ENCODE measurements at regions not wholly inside any gene's neighbourhood (a gene's known extent, or its start where the extent isn't known, plus 50 kb on each side); places are given as distances from the start of the nearest gene placed in this dataset.

- DNase-seq (no peak), ATAC-seq (ENCODE audit: poor library complexity) (no peak)
- H3K27me3 Mint-ChIP-seq: peaks cover 5% of the 10 kb centered on the region
- no peak overlapping the region for H3K4me3 Mint-ChIP-seq
- H3K36me3 Mint-ChIP-seq (ENCODE audit: low read depth): no peaks in the 10 kb centered on the region
- Histone ChIP-seq H3K9me3 (ENCODE audit: control insufficient read depth in 1 of 2, insufficient read depth in 1 of 2, low read length in 2 of 2) (no peaks in the 10 kb centered on the region), H3K27ac (ENCODE audit: low read depth in 1 of 2, low read length in 2 of 2) (no peak overlapping the region), H3K27me3 (ENCODE audit: control insufficient read depth in 1 of 2, insufficient read depth in 2 of 2, low read length in 2 of 2) (no peaks in the 10 kb centered on the region), H3K4me3 (ENCODE audit: low read length) (no peak overlapping the region), H3K4me1 (ENCODE audit: insufficient read depth, low read length) (no peaks in the 10 kb centered on the region), H3K36me3 (ENCODE audit: insufficient read depth, low read length) (no peaks in the 10 kb centered on the region)
- H3K27ac Mint-ChIP-seq: no peak overlapping the region
- TF ChIP-seq CTCF (IDR thresholded peaks at IDR 0.05): no peak
- H3K9me3 Mint-ChIP-seq: no peaks in the 10 kb centered on the region
- H3K4me1 Mint-ChIP-seq (ENCODE audit: low read depth): no peaks in the 10 kb centered on the region
- CTCF ChIA-PET: no interaction called here
- POLR2A ChIA-PET: no interaction called here
- intact Hi-C loops (cut with DNase I, micrococcal nuclease): no loop called here
These were observed 225.2 kb downstream of the ETNK1 start for GRCh38 chr12:22850185-22850584.

GRCh38 chr12:22851532-22851931 lies 226.6 kb downstream of the ETNK1 start:
- no peaks in the 10 kb centered on the region for H3K9me3 Mint-ChIP-seq
- H3K27ac Mint-ChIP-seq: no peak overlapping the region
- H3K36me3 ChIP-seq (ENCODE audit: insufficient read depth, low read length): no peaks in the 10 kb centered on the region
- no peak overlapping the region for H3K27ac ChIP-seq (ENCODE audit: low read depth in 1 of 2, low read length in 2 of 2)
- no peaks in the 10 kb centered on the region for H3K4me1 Mint-ChIP-seq (ENCODE audit: low read depth)
- ChIA-PET POLR2A (no interaction called here), CTCF (no interaction called here)
- H3K27me3 Mint-ChIP-seq: peaks cover 5% of the 10 kb centered on the region
- intact Hi-C loops (cut with DNase I, micrococcal nuclease): no loop called here
- H3K4me3 Mint-ChIP-seq: no peak overlapping the region
- H3K4me3 ChIP-seq (ENCODE audit: low read length): no peak overlapping the region
- no peaks in the 10 kb centered on the region for H3K9me3 ChIP-seq (ENCODE audit: control insufficient read depth in 1 of 2, insufficient read depth in 1 of 2, low read length in 2 of 2)
- no peaks in the 10 kb centered on the region for H3K27me3 ChIP-seq (ENCODE audit: control insufficient read depth in 1 of 2, insufficient read depth in 2 of 2, low read length in 2 of 2)
- ATAC-seq (ENCODE audit: poor library complexity) (no peak), DNase-seq (no peak)
- H3K4me1 ChIP-seq (ENCODE audit: insufficient read depth, low read length): no peaks in the 10 kb centered on the region
- no peaks in the 10 kb centered on the region for H3K36me3 Mint-ChIP-seq (ENCODE audit: low read depth)
- TF ChIP-seq CTCF (IDR thresholded peaks at IDR 0.05): no peak

- TF ChIP-seq CTCF (IDR thresholded peaks at IDR 0.05): no peak
- intact Hi-C loops (cut with DNase I, micrococcal nuclease): no loop called here
- H3K27me3 Mint-ChIP-seq: peaks cover 21% of the 10 kb centered on the region
- no peaks in the 10 kb centered on the region for H3K4me1 ChIP-seq (ENCODE audit: insufficient read depth, low read length)
- H3K27me3 ChIP-seq (ENCODE audit: control insufficient read depth in 1 of 2, insufficient read depth in 2 of 2, low read length in 2 of 2): no peaks in the 10 kb centered on the region
- no peak overlapping the region for H3K4me3 Mint-ChIP-seq
- H3K36me3 ChIP-seq (ENCODE audit: insufficient read depth, low read length): no peaks in the 10 kb centered on the region
- ChIA-PET POLR2A (no interaction called here), CTCF (no interaction called here)
- H3K9me3 Mint-ChIP-seq: no peaks in the 10 kb centered on the region
- H3K4me1 Mint-ChIP-seq (ENCODE audit: low read depth): no peaks in the 10 kb centered on the region
- no peaks in the 10 kb centered on the region for H3K36me3 Mint-ChIP-seq (ENCODE audit: low read depth)
- H3K9me3 ChIP-seq (ENCODE audit: control insufficient read depth in 1 of 2, insufficient read depth in 1 of 2, low read length in 2 of 2): no peaks in the 10 kb centered on the region
- H3K27ac Mint-ChIP-seq: no peak overlapping the region
- no peak overlapping the region for H3K27ac ChIP-seq (ENCODE audit: low read depth in 1 of 2, low read length in 2 of 2)
- DNase-seq: no peak
- no peak overlapping the region for H3K4me3 ChIP-seq (ENCODE audit: low read length)
- ATAC-seq (ENCODE audit: poor library complexity): no peak
These were observed 230.5 kb downstream of the ETNK1 start for GRCh38 chr12:22855456-22855855.

Data from CD4-positive, alpha-beta T cell (primary cell).